Left cardiac atrium (tissue), 4 donors: ENCODE measurements at regions not wholly inside any gene's neighbourhood (a gene's known extent, or its start where the extent isn't known, plus 50 kb on each side); places are given as distances from the start of the nearest gene placed in this dataset.

Source experiments
- ATAC-seq, 2 donors: fragments of 200-7000 bp; cut with Tn5 transposase; one replicate each; pipeline ENCODE4 v1.9.1; 2020; ENCODE audit warnings: mild to moderate bottlenecking in 2 of 2, moderate library complexity in 2 of 2
- DNase-seq: peaks from one replicate; pipeline ENCODE4 v3.0.0-alpha.2; 2020
- intact Hi-C, 2 donors: fragments of 100-400 bp; cut with DNase I; formaldehyde crosslinking; loops; one replicate each; pipeline versions ENCODE4 v1.14.1 to v1.15.1; 2022 to 2023
- donor health status: DM: no; HTN: yes; CAD: no.
- donor health status: DM: no; HTN: yes; CAD: no; lungs with severe emphysema.
- donor health status: DM: yes; HTN: yes; CAD: no.
- donor health status: Dilated cardiomyopathy.

DNA sequence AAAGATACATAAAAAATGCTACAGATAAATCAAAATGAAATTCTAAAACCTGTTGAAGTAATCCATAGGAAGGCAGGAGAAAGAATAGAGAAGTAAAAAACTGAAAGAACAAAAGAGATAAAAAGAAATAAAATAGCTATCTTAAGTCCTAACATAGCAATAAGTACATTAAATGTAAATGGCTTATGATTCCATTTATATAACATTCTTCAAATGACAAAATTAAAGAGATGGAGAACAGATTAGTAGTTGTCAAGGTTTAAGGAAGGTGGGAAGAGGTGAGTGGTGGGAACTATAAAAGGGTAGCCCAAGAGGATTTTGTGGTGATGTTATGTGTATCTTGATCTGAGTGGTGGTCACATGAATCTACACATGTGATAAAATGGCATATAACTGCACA is 254.8 kb downstream of the FAM76B start:
- no peak for DNase-seq
- ATAC-seq = no peak
- intact Hi-C loops = no loop called here

DNA sequence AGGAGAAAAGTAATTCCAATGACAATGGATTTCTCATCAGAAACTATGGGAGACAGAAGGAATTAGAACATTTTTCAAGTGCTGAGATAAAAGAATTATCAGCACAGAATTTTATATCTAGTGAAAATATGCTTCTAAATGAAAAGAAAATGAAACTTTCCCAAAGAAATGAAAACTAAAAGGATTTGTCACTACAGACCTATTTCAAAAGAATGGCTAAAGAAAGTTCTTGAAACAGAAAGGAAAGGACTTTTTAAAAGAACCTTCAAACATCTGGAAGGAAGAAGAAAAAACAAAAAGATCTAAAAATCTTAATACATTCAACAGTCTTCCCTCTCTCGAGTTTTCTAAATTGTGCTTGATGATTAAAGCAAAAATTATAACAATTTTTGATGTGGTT is 255.4 kb downstream of the FAM76B start:
- intact Hi-C loops = no loop called here
- ATAC-seq (no peak), DNase-seq (no peak)

DNA sequence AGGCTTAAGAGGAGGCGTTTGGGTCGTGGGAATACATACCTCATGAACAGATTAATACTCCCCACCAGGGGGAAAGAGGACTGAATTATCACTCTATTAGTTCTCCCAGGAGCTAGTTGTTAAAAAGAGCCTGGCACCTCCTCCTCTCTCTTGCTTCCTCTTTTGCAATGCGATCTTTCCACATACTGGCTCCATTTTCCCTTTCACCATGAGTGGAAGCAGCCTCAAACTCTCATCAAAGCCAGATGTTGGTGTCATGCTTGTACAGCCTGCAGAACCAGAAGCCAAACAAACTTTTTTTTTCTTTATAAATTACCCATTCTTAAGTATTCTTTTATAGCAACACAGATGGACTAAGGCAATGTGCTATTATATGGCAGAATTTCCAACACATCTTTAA is 258.5 kb downstream of the FAM76B start:
- ATAC-seq = peak in 1 of 2 donors; percentile 78
- no peak for DNase-seq
- intact Hi-C loops = no loop called here

DNA sequence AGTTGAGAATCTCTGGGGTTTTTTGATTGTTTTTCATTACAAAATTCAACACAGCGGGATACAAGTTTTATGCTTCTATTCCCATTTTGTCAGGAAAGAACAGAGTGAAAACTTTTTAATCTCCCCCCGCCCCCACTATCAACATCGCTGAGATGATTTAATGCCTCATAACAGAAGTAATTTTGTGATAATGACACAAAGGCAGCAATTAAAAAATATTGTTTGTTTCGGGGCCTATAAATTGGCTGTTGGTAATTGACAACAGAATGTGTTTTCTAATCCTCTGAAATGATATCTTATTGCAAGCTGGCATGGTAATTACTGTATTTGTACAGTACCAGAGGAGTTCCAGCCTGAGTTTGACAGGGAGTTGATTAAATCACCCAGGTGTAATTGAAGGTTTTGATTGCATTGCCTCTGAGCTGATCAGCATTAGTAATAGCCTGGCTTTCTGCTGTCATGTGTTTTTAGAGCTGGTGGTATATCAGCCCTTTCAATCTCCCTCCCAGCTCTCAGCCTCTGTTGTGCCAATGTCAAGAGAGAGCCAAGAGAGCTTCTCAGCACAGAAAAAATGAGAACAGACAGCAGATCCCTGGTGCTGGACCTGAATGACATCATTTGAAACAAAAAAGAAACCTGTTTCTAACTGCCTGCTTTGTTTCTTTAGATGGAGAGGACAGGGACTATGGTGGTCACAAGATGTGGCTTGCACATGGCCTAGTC is 265.1 kb downstream of the FAM76B start:
- DNase-seq (no peak), ATAC-seq (no peak)
- intact Hi-C loops = no loop called here

DNA sequence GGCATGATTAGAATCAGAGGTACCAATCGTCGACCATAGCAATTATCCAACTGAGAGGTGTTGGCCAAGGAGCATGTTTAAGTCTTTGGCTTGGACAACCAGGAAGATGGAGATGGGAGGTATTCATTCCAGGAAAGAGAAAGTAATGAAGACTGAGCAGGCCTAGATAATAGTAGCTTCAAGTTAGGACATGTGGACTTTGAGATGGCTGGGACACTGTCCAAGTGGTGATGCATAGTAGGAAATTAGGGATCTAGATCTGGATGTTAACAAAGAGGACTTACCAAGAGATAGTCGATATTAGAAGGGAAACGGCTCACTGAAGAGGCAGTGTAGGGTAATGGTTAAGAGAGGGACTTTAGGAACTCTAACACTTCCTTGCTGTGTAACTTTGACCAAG is 266.7 kb downstream of the FAM76B start:
- intact Hi-C loops = no loop called here
- no peak for ATAC-seq
- no peak for DNase-seq

DNA sequence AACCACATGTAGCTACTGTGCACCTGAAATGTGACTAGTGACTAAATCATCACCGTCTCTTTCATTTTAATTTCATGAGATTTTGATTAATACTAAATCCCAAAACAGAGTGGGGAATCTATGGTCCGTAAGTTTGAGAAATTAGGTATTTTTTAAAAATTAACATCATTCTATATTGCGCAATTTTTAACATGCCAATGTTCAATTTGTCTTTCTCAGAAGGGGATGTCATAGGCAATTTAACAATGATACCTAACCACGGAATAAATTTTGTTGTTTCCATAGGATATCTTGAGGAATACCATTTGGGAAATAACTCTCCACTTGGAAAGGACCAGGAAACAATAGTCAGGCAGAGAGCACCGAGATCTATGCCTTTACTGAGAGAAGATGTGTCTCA is 267.7 kb downstream of the FAM76B start:
- DNase-seq = no peak
- intact Hi-C loops = no loop called here
- ATAC-seq = no peak

DNA sequence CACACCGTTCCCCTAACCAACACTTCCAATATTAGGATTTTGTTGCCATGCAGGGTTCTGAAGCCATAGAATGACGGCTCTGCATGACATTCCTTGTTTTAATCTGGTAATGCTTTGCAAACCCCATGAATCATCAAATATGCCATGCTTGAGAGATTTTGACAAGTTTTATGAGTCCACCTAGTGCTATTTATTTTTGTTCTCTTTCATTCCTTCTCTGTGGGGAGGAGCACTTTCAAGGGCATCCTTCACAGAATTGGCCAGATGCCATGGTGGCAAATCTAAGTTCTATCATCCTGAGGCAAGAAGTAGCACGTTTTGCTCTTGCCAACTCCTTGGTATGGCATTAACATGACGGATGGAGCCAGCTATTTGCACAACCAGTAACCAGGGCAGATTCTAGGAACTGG is 268.4 kb downstream of the FAM76B start:
- DNase-seq (no peak), ATAC-seq (no peak)
- intact Hi-C loops = no loop called here

DNA sequence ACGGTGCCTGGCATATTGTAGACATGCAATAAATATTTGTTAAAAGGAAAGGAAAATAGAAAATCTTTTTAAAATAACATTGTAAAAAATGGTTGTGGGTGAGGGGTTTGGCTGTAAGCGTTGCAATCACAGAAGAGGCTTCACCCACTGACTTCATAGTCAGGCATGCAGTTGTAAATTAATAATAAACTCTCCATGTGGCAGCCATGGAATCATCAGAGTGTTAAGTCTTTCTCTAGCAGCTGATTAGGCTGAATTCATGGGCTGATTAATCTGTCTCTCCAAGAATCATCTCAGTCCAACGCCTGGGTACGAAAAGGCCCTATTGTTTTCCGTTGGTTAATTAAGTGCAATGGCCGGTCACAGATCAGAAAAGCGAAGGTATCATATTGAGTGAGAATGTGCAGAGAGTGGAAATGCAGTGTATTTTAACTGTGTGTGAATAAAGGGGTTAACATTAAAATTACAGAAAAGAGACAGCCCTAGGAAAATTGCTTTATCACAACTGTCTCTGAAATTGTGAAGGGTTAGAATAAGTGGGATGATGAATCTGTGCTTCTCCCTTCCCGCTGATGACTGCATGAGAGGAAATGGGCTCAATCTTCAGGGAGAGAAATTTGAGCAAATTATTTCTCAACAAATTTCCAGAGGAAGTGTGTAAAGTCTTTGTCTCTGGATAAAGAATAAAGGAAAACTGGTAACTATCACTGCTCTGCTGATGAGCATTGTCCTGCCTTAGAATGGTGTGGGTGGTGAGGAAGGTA is 269.0 kb downstream of the FAM76B start:
- intact Hi-C loops = no loop called here
- ATAC-seq = no peak

DNA sequence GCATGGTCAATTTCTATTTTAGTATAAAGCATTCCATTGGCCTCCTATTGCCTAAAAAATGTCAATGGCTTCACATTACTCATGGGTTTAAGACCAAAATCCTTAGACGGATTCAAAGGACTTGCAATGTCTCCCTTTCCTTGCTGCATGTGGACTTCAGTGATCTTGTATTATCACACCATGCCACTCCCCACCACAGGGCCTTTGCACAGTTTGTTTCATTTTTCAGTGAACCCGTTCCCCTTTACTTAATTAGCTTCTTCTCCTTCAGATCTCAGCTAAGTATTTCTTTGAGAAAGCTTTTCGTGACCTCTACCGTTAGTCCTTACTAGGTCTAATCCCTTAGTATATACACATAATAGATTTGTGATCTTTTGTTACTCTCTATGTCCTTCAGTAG is 269.7 kb downstream of the FAM76B start:
- no peak for ATAC-seq
- no peak for DNase-seq
- intact Hi-C loops = loop anchor here in 1 of 2 donors (10.0 kb wide), 1 partner anchor 175 kb away; no protein-coding TSS in a partner anchor

More for the DNA sequence above, 269.0 kb downstream of the FAM76B start:
- no peak for DNase-seq

DNA sequence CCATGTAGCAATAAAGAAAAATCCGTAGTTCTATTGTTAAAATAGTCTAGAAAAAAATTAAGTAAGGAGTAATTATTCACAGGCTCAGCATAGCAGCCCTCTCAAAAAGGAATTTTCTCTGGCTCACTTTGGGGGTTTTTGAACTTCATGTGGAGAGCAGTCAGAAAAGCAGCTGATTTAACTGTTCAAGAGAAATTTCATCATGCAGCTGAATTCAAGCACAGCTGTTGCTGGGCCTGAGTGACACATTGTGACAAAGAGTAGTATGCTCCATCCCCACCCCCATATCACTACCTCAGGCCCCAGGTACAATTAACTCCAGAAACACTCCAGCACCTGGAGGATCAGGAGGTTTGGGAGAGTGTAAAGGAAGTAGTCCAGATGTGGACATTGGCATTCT is 272.1 kb downstream of the FAM76B start:
- ATAC-seq (peak in 1 of 2 donors; percentile 18), DNase-seq (no peak)
- intact Hi-C loops = loop anchor here in 1 of 2 donors (10.0 kb wide), 1 partner anchor 173 kb away; no protein-coding TSS in a partner anchor

DNA sequence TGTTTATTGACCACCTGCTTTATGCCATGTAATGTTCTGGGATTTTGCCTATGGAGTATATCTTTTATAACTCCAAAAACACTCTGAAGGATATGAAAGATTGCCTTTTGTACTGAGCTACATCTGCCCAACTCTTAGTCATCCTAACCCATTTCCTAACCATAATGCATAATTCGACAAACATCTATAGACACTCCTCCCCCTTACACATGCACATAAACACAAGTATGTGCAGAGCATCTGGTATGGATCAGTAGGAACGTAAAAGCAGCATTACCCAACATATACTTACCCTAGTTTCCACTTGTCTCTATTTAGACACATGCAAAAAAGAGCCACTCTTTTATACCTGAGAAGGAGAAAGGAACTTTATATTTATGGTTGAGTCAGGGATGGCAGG is 272.8 kb downstream of the FAM76B start:
- DNase-seq (no peak), ATAC-seq (no peak)
- intact Hi-C loops = loop anchor here in 1 of 2 donors (10.0 kb wide), 1 partner anchor 172 kb away; no protein-coding TSS in a partner anchor

DNA sequence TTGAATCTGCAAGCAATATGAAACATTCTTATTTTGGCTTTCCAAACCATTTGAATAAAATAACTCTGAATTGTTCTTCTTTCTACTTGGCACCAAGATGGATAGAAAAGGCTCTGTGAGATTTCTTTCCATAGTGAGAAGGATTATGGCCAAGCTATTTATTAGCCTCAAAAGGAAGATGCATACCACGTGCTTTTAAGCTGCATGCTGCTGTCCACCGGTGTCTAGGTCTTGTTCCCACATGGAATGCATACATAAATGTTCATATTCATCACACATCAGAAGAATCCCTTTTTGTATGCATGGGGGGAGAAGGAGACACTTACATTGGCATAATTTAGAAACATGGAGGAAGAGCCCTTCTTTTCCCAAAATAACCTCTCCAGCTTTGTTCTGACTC is 273.4 kb downstream of the FAM76B start:
- DNase-seq (no peak), ATAC-seq (no peak)
- intact Hi-C loops = loop anchor here in 1 of 2 donors (10.0 kb wide), 1 partner anchor 171 kb away; no protein-coding TSS in a partner anchor

DNA sequence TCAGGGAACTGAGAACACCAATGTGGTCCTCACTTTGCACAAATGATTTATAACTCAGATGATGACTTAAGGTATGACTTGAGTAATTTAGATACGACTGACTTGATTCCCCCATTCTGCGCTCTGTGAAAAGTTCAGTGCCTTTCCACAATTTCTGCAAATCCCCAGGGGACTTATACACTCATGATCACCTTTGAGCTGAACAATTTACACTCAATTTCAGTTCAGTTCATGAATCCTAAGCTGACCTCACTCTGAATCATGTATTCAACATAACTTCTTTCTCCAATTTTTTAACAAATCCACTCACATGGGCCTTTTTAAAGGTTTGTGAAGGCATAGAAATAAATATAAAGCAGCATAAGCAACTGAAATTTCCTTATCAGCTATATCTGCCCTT is 274.2 kb downstream of the FAM76B start:
- intact Hi-C loops = loop anchor here in 1 of 2 donors (10.0 kb wide), 1 partner anchor 171 kb away; no protein-coding TSS in a partner anchor
- DNase-seq (no peak), ATAC-seq (no peak)

DNA sequence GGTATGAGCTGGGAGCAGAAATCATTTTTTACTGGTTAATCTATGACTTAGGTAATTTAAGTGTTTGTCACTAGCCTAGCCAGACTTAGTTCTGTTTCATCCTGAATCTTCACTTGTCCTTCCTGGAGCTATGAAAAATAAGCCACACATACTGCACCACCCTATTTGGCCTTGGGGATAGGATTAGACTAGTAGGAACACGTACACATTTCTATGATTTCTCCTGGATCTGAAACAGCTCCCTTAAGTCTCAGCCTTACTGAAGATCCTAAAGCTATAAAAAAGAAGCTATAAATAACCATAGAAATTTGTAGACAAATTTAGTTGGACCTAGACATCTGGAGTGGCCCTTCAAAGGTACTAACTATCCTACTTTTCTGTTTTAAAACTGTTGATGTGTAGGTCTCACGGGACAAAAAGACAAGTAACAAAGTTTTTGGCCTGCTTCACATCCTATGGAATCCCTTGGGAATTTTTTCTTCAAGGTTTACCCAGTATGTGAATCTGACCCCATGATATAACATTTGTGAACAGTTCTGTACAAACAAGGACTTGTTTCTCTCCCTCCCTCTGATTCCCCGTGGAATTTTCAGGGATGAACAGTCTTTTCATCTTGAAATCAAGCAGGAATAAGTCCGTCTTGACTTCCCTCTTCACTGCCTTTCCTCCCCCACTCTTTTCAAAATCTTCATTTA is 275.0 kb downstream of the FAM76B start:
- ATAC-seq (no peak), DNase-seq (no peak)
- intact Hi-C loops = loop anchor here in 1 of 2 donors (10.0 kb wide), 1 partner anchor 170 kb away; no protein-coding TSS in a partner anchor

DNA sequence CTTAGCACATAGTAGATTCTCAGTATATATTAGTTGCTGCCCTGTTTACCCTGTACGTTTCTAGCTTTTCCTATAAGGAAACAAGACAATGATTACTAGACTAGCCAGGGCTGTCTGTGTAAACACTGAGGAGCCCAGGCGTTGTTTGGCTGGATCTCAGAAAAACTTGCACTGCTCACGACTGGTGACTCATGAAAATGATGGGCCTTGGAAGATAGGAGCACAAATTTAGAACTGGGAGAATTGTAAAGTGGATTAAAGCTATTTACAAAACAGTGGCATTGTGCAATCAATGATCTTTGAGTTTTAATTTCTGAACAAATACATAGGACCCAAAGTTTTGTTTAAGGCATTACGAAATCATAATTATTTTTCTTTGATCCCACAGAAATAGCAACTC is 276.9 kb downstream of the FAM76B start:
- intact Hi-C loops = loop anchor here in 1 of 2 donors (10.0 kb wide), 1 partner anchor 168 kb away; no protein-coding TSS in a partner anchor
- DNase-seq (peak; percentile 48), ATAC-seq (peak; percentile 92 to 97)

DNA sequence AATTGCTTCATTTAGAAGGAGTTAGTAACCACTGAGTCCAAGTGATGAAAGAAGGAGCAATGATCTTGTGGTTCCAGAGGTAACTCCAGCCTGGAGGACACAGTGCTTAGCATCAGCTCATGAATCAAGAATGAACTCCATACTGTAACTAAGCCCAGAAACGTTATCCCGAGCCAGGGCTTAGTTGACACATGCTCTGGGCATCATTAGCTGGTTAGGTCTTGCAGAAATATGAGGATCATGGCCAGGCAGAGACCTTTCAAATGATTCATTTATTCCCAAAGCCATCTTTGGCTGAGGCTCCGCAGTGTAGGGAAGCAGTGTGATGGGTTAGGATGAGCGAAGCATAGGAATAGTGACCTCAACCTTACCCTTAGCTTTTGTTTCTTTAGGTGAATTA is 277.4 kb downstream of the FAM76B start:
- intact Hi-C loops = loop anchor here in 1 of 2 donors (10.0 kb wide), 1 partner anchor 167 kb away; no protein-coding TSS in a partner anchor
- ATAC-seq = peak; percentile 33 to 83

DNA sequence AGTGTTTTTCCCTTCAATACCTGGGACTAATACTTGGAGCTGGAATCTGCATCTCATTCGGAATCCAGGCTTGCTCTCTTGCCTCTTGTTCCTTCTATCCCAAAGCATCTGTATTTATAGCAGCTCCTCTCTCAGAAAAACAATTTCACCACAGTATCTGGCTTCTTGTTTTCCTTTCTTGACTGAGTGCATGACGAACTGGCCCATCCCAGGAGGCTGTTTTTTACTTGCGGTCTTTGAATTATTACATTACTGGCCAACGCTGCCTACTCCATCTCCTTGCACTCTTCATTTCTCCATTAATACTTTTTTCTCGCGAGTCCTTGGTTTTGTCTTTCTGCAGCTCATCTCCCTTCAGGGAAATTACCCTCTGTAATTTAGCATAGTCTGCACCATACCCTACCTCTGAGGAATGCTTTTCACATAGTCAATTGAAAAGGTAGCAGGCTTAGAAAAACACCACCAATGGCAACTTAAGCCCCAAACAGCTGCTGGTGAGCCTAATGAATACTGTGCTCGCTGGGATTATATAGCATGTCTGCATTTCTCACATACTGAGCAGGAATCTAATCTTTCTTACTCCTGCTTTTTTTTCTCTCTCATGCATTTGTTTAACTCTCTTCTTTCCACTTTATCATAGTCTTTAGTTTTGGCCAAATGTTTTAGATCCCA is 277.4 kb upstream of the SESN3 start:
- ATAC-seq (peak; percentile 11 to 42), DNase-seq (no peak)
- intact Hi-C loops = no loop called here

More for the DNA sequence above, 277.4 kb downstream of the FAM76B start:
- peak; percentile 26 for DNase-seq

DNA sequence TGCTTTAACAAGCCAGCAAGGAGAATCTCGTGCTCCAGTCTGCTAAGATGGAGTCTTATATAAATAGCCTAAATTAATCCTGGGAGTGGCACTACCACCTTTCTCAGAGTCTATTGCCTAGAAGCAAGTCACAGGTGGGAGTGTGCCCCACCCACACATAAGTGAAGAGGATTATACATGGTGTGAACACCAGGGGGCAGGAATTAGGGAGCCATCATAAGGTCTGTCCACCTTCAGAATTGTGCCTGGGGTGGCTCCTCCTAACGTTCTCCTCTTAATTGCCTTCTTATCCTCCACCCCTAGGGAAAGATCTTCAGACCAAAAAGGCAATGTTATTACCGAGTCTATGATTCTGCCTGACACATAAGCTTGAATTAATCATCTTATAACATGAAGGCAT is 276.8 kb upstream of the SESN3 start:
- intact Hi-C loops = no loop called here
- ATAC-seq (no peak), DNase-seq (no peak)

DNA sequence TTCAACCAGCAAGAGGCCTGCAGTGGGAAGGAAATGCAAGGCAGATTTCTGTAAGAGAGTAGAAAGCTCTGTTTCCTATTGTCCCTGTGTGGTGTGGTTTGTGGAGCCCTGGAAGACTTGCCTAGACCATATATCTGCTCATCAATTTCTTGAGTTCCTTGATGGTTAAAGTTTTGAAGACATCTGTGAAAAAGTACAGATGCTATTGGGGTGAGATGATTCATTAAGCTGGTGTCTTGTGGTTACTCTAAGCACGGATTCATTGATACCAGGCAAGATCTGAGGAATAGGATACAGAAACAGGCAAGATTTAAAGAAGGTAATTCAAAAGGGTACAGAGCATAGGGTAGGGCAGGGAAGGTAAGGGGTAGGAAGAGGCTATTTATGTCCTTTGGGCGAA is 275.8 kb upstream of the SESN3 start:
- ATAC-seq = no peak
- intact Hi-C loops = no loop called here

More for the DNA sequence above, 275.8 kb upstream of the SESN3 start:
- no peak for DNase-seq
